Stimulated activated CD4-positive, alpha-beta T cell treated with anti-CD3 and anti-CD28 coated beads, Interleukin-15, amount 100 ng/mL, for 24 hours (primary cell): ENCODE measurements at regions not wholly inside any gene's neighbourhood (a gene's known extent, or its start where the extent isn't known, plus 50 kb on each side); places are given as distances from the start of the nearest gene placed in this dataset.
A peak's percentile ranks its signal among the peaks of the same experiment; 100 is the strongest.
"Not testable (repeated sequence)": the region's sequence is repeated elsewhere in the genome, so short reads cannot be mapped to it uniquely, and the experiment has no call there.

ENCODE experiments used
- DNase-seq: peaks from one replicate; pipeline ENCODE4 v3.0.0-alpha.2; 2020

DNA sequence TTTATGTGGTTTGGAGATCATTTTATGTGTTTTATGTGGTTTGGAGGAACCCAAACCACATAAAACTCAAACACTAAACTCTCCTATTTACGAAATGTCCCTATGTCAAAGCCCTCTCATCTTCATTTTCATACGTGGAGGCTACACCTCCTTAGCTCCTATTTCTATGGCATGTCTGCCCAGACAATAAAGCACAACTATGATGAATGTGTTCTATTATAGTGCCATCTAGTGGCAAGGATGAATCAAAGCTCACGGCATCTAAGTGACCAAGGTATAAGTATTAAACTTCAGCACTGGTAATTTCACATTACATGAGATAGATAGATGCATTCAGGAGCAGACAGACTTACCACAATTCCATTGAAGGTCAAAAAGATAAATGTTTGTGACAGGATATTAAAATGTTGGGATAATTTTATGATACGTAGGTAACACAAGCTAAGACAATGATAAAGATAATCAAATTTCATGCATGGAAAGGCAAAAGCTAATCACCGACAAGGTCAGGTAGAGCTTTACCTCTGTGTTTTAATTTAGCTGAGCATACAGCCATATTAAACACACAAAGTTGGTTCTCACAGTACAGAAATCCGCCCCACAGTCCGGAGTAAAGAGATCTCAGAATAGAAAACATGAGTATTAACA is 130.6 kb upstream of the FHIT start:
- DNase-seq: no peak

DNA sequence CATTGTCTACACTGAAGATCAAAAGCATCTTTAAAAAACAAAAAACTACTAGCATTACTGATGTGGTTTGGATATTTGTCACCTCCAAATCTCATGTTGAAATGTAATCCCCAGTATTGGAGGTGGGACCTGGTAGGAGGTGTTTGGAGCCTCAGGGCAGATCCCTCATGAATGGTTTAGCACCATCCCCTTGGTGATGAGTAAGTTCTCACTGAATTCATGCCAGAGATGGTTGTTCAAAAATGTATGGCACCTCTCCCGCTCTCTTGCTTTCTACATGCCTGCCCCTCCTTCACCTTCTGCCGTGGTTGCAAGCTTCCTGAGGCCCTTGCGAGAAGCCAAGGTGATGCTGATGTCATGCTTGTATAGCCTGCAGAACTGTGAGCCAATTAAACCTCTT is 136.6 kb upstream of the FHIT start:
- no peak for DNase-seq

DNA sequence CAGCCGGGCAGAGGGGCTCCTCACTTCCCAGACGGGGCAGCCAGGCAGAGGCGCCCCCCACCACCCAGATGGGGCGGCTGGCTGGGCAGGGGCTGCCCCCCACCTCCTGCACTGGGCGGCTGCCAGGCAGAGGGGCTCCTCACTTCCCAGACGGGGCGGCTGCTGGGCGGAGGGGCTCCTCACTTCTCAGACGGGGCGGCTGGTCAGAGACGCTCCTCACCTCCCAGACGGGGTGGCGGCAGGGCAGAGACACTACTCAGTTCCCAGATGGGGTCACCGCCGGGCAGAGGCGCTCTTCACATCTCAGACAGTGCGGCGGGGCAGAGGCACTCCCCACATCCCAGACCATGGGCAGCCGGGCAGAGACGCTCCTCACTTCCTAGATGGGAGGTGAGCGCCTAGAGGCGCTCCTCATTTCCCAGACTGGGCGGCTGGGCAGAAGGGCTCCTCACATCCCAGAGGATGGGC is 142.3 kb upstream of the FHIT start:
- not testable (repeated sequence) for DNase-seq

DNA sequence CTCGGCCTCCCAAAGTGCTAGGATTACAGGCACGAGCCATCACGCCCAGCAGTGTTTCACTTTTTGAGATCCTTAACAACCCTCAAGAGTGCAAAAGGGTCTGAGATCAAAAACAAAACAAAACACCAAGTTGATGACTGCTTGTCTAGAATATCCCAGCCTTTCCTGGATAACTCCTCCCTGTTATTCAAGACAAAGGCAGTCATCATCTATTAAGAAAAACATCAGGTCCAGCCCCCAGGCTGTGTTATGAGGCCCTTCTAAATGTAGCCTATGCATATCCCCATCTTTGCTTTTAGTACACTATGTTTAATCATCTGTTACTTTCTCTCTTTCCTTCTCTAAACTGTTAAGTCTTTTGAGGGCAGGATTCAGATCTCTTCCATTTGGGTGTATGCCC is 150.1 kb upstream of the FHIT start:
- DNase-seq: no peak

DNA sequence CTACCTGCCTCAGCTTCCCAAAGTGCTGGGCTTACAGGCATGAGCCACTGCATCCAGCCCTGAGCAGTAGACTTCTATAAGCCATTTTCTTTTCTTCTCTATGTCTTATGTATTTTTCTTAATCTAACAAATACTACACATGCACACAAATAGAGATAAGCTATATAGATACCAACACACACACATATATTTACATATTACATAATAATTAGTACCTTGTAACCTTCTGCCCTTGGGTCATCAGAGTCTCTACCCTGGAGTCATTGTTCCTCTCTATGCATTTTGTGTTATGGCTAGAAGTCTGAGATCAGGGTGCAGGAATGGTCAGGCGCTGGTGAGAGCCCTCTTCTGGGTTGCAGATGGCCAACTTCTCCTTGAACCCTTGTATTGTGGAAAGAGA is 154.0 kb upstream of the PTPRG start:
- DNase-seq: no peak

DNA sequence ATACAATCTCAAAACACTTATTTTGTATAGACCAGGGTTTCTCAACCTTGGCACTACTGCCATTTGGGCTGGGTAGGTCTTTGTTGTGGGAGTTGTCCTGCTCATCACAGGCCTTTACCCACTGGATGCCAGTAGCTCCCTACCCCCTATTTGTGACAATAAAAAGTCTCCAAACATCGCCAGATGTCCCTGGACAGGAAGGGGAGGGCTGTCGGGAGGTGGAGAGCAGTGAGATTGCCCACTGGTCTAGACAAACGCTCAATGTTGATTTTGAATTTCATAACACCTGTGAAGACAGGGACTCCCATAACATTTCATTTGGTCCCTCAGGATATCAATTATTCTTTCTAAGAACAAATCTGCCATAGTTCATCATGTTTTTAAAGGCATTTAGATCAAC is 151.7 kb upstream of the PTPRG start:
- DNase-seq: no peak

DNA sequence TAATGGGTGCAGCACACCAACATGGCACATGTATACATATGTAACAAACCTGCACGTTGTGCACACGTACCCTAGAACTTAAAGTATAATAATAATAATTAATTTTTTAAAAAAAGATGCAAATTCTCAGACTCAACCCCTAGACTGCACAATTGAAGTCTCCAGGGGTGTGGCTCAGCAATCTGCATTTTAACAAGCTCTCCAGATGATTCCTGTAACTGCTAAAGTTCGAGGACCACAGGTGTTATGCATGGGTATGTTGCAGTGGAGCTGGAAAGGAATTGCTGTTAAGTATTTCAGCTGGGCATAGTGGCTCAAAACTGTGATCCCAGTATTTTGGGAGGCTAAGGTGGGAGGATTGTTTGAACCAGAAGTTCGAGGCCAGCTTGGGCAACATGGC is 151.0 kb upstream of the PTPRG start:
- not testable (repeated sequence) for DNase-seq

DNA sequence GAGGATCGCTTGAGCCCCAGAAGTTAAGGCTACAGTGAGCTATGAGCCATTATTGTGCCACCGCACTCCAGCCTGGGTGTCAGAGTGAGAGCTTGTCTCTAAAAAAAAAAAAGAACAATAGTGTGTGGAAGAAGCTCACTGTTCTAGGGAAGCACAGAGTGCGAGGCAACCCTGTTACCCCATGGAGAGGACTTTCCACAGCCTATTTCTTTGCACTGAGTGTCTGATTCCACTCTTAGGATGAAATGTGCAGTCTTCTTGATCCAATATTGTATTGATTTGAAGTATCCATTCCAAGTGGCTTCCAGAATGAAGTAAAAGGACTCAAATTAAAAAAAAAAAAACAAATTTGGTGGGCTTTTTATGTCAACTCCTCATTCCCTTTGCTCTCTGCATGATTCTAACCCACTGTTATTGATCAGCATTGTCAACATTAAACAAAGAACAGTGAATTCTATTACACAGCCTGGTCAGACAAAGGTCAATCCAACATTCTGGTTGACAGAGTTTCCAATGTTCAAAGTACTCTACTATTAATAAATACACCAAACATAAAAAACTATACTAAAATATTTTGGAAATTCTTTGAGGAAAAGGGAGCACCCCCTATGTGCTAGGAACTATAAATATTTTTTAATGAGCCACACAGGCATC is 150.2 kb upstream of the PTPRG start:
- no peak for DNase-seq

DNA sequence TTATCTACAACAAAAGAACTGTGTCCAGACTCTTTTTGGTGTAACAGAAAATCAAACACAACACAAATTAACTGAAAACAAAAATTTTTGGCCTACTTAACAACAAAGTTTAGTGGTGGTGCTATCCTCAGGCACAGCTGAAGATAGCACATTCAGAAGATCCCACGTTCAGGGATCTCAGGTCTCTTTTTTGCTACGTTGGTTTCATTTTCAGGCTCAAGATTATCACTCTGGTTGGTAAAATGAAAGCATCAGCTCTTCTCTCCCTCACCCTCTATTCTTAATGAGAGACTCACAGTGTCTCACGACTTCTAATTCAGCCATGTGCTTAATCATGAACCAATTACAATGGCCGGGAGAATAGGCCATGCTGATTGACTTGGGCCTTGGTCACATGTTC is 146.9 kb upstream of the PTPRG start:
- DNase-seq: no peak

DNA sequence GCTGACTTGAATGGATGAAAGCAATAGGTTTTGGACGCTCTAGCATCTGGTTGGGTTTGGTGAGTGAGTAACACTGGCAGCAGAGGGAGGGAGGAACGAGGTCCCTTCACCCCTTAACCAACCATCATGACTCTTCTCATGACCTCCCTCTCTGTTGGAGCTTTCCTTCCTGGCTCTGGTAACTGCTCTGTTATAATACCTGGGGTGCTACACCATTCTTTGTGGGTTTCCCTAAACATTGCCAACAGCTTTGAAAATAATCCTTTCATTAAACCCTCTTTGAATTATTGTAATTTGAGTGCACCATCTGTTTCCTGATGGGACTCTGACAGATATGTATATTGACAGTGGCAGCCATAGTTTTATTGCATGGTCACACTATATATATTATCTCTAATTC is 146.2 kb upstream of the PTPRG start:
- DNase-seq: no peak

DNA sequence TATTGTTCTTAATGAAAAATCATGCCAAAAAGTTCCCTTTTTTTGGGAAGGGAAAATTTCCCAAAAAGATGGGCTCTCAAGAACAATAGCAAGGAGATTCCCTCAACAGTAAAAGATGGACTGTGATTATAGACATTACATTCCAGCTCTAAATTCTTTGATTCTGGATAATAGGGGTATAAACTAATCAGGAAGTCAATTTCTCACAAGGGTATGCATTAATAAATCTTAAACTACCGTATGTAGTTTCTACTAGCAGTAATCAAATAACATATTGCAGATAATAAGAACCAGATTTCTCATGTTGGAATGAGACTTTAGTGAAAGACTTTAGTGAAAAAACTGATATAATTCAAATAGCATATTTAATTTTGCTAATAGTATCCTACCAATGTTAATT is 144.8 kb upstream of the PTPRG start:
- no peak for DNase-seq

DNA sequence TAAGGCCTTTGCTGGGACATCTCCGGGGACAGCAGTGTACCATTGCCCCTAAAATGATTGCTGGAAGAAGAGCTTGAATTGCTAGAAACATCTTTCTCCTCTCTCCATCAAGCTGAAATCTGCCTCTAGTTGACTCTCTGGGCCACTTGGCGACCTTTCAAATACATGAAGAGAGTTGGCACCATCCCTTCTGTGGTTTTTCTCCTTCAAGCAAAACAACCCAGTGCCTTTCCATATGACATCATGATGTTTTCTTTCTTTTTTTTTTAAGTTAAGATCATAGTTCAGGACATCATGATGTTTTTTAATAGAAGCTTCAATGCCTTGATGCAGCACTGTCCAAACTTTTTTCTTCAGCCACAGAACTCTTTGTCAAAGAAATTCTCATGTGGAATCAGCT is 144.0 kb upstream of the PTPRG start:
- no peak for DNase-seq

DNA sequence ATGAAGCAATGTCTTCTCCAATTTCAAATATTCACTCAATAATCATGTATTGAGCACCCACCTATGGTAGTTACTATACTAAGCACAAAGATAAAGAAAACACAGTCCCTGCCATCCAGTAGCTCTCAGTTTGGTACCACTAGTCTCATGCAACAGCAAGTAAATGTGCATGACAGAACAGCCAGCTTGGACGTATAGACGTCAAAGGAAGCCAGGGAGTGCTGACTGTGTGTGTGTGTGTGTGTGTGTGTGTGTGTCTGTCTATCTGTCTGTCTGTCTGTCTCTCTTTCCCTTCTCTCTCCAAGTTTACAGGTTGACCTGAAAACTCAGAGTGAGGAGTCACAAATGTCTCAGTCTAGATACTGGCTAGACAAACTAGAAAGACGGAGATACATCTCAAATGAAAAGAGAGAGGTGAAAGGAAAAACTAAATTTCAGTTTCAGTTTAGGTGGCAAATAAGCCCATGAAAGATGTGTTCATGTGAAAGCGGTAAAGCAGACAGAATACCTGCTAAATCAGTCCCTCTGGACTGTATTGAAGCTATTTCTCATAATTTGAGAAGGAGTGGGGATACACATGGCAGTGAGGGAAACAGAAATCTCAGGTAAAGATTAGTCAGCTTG is 141.1 kb upstream of the PTPRG start:
- DNase-seq: peak; percentile 6

DNA sequence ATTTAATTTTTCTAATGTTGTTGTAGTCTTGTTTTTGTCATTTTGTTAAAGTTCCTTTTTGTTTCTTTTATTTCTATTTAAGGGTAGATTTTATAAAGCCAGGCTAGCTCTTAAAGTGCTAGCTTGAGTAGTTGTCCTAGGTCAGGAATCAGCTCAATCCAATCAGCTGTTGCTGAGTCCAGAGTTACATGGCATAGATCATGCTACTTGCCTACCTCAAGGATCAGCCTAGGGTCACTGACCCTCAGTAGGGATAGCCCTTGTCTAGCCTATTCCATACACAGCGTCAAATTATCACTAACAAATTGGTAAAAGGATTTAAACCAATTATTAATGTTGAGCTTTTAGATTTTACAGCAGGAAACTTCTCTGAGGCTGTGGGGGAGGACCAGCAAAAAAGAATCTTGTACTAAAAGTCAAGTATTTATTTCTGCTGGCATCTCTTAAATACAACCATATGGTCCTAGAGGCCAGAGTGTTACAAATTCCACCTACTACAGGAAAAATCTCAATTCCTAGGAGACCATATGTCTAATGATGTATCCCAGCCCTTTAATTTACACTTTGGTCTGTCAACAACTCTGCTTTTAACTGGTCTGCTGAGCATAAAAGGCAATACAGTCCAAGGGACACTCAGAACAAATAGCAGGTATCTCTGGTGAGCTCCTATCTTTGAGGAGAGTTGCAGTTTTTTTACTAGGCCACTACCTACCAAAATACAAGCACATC is 138.3 kb upstream of the PTPRG start:
- DNase-seq: no peak

DNA sequence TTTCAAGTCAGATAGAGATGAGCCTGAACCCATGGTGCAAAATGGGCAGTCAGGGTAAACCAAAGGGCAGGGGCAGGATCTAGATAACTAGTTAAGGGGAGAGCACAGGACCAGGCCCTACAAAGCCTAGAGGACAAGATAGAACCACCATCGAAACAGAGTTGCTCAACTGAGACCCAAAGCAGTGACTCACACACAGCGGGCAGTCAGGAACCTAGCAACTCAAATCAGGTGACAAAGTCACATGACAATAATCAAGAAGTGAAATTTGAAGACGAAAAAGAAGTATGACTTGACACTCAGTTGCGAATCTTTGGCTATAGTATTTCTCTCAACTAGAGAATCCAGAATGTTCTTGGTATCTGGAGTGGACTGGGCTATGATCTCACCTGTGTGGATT is 136.0 kb upstream of the PTPRG start:
- no peak for DNase-seq

DNA sequence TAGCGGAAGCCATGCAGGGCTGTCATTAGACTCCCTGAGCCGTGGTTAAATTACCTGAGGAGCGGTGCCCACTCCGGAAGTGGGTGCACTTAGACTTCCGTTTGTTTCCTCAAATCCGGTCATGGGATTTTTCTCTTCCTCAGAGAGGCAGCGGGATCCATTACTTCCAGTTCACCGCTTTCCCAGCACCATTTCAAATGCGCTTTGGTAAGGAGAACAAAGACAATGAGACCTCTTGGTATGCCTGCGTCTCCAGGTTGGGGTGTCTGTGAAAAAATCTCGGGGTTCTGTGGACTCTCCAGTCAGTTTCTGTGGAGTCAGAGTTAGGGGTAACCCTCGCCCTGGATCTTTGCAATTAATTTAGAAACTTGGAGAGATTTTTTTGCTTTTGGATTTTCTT is 132.3 kb upstream of the PTPRG start:
- DNase-seq: no peak

DNA sequence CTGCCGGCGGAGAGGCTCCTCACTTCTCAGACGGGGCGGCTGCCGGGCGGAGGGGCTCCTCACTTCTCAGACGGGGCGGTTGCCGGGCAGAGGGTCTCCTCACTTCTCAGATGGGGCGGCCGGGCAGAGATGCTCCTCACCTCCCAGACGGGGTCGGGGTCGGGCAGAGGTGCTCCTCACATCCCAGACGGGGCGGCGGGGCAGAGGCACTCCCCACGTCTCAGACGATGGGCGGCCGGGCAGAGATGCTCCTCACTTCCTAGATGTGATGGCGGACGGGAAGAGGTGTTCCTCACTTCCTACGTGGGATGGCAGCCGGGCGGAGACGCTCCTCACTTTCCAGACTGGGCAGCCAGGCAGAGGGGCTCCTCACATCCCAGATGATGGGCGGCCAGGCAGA is 126.5 kb upstream of the PTPRG start:
- DNase-seq: not testable (repeated sequence)

DNA sequence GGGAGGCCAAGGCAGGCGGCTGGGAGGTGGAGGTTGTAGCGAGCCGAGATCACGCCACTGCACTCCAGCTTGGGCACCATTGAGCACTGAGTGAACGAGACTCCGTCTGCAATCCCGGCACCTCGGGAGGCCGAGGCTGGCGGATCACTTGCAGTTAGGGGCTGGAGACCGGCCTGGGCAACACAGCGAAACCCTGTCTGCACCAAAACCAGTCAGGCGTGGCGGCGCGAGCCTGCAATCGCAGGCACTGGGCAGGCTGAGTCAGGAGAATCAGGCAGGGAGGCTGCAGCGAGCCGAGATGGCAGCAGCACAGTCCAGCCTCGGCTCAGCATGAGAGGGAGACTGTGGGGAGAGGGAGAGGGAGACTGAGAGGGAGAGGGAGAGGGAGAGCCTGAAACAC is 126.0 kb upstream of the PTPRG start:
- DNase-seq: not testable (repeated sequence)

DNA sequence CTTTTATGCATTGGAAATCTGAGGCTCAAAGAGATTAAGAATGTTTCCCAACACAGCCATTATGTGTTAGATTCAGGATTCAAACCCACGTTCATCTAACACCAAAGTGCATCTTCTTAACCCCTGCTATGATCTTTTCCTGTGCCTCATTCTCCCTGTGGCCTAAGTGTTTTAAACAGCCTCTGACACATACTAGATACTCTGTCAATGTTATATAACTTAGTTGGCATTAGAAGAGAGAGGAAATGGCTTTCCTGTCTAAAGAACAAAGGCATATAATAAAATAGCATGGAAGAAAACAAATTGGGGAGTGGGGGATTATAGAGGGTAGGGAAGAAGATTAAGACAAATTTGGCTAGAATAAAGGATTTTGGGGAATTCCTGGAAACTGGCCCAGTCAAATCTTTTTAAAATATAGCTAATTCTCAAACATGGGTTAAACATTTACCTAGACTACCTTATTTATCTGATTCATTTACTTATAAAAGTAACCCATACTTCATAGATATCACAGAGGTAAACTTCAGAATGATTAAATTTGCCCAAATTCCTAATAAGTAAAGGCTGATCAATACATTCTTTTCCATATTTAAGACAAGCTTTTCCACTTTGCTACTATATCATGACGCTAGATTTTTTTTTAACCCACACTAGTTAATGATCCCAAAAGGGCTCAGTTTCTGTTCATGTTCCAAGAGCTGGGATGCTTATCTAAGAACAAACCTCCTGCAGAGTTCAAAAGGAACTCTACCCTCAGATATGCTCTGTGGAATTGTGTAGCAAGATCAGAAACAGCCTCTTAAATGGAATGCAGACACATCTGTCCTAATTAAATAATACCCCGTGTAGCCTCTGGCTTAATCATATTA is 122.9 kb upstream of the PTPRG start:
- no peak for DNase-seq

DNA sequence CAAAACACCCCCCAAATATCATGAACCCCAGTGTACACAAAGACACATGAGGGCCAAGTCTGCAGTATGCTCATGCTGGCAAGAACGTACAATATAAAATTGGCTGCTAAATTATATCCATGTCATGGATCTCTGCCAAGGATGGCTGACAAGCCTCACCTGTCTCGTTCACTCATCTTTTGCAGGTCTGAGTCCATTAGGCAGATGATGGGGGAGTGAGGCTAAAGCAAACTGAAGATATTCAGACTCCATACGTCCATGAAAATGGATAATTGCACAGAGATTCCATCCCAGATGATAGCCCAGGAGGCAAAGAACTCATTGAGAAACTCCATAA is 122.3 kb upstream of the PTPRG start:
- no peak for DNase-seq

DNA sequence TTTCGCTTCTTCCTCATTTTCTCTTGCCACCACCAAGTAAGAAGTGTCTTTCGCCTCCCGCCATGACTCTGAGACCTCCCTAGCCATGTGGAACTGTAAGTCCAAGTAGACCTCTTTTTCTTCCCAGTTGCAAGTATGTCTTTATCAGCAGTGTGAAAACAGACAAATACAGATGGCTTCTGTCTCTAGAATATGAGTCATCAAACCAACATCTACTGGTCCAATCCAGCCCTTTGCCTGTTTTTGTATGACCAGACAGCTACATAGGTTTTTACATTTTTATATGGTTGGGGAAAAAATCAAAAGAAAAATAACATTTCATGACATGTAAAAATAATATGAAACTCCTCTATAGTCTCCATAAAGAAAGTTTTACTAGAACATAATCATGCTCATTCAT is 118.7 kb upstream of the PTPRG start:
- DNase-seq: no peak

DNA sequence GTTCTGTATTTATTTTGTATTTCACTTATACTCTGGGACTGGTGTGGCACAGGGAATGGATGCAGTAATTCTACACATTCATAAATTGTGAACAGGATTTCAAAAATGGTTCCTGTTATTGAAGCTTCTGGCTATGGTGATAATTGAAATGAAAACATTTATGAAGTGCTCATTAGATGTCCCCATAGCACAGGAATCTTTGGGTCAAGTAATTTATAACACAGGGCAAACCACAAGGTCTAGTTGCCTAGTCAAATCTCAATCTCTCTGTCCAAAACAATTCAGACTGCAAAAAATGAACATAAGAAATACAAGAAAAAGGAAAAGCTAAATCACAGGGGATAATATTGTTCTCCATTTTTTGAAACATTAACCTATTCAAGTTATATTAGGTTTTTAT is 117.5 kb upstream of the PTPRG start:
- no peak for DNase-seq

DNA sequence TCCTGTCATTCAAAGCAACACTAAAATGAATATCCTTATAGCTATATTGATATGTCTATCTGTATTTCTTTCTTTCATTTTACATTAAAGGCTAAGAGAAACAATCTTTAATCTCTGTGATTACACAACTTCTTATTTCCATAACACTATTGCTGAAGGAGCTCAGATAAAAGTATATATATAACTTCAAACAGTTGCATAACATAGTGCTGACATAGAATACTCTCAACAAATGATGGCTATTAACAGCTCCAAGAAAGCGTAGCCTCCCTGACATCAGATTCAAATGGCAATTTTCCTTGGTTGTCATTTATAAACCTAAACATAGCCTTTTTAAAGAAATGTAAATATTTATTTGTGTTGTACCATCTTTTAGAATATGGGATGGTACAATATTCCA is 116.6 kb upstream of the PTPRG start:
- DNase-seq: no peak
